ENCODE measurements at regions not wholly inside any gene's neighbourhood (a gene's known extent, or its start where the extent isn't known, plus 50 kb on each side); places are given as distances from the start of the nearest gene placed in this dataset.

DNA sequence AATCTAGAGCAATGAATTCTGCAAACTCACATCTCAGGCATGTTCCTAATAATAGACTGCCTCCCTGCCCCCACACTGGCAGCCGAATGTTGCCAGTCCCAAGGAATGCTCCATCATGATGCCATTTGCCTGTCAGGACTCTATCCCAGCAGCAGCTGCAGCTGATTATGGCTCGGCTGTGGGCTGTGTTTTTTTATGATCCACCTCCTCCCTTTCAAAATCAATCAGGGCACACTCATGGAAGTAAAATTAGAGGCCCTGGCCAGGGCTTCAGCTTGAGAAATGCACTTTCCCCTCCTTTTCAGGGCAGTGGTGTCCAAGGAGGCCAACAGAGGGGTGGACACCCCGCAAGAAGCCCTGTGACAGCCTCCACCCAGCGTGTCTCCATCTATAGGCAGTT is 176.7 kb upstream of the S1PR3 start:
- H3K4me3 ChIP-seq (ENCODE audit: low read depth in 1 of 5, low read length in 5 of 5) = no peak overlapping the region
- no peak overlapping the region for H3K9ac ChIP-seq (ENCODE audit: low read length in 5 of 5)
- no peaks in the 10 kb centered on the region for H3K9me3 ChIP-seq (ENCODE audit: control insufficient read depth in 5 of 5, low read length in 5 of 5)
- H3K27me3 ChIP-seq (ENCODE audit: control insufficient read depth in 5 of 5, insufficient read depth in 4 of 5, low read length in 5 of 5) = peaks cover 0 to 5% (median 2%) of the 10 kb centered on the region in 5 donors
- no peaks in the 10 kb centered on the region for H3K36me3 ChIP-seq (ENCODE audit: control insufficient read depth in 5 of 5, insufficient read depth in 5 of 5, low read length in 5 of 5)
- no peak overlapping the region for H3K27ac ChIP-seq (ENCODE audit: low read depth, low read length)
- H3K4me1 ChIP-seq (ENCODE audit: control insufficient read depth in 5 of 5, insufficient read depth in 5 of 5, low read length in 5 of 5) = peaks cover 4 to 19% (median 9%) of the 10 kb centered on the region in 5 donors

GRCh38 chr9:88816141-88816540 is 175.1 kb upstream of the S1PR3 start:
- H3K9me3 ChIP-seq (ENCODE audit: control insufficient read depth in 5 of 5, low read length in 5 of 5) = no peaks in the 10 kb centered on the region
- no peak overlapping the region for H3K4me3 ChIP-seq (ENCODE audit: low read depth in 1 of 5, low read length in 5 of 5)
- H3K36me3 ChIP-seq (ENCODE audit: control insufficient read depth in 5 of 5, insufficient read depth in 5 of 5, low read length in 5 of 5) = no peaks in the 10 kb centered on the region
- H3K27me3 ChIP-seq (ENCODE audit: control insufficient read depth in 5 of 5, insufficient read depth in 4 of 5, low read length in 5 of 5) = peaks cover 0 to 5% (median 0%) of the 10 kb centered on the region in 5 donors
- H3K9ac ChIP-seq (ENCODE audit: low read length in 5 of 5) = no peak overlapping the region
- peaks cover 4 to 19% (median 9%) of the 10 kb centered on the region in 5 donors for H3K4me1 ChIP-seq (ENCODE audit: control insufficient read depth in 5 of 5, insufficient read depth in 5 of 5, low read length in 5 of 5)
- H3K27ac ChIP-seq (ENCODE audit: low read depth, low read length) = no peak overlapping the region

GRCh38 chr9:88816591-88816990 is 174.7 kb upstream of the S1PR3 start:
- Histone ChIP-seq H3K9me3 (ENCODE audit: control insufficient read depth in 5 of 5, low read length in 5 of 5) (no peaks in the 10 kb centered on the region), H3K4me1 (ENCODE audit: control insufficient read depth in 5 of 5, insufficient read depth in 5 of 5, low read length in 5 of 5) (peaks cover 4 to 19% (median 9%) of the 10 kb centered on the region in 5 donors), H3K27me3 (ENCODE audit: control insufficient read depth in 5 of 5, insufficient read depth in 4 of 5, low read length in 5 of 5) (peaks cover 0 to 5% (median 0%) of the 10 kb centered on the region in 5 donors), H3K36me3 (ENCODE audit: control insufficient read depth in 5 of 5, insufficient read depth in 5 of 5, low read length in 5 of 5) (no peaks in the 10 kb centered on the region), H3K27ac (ENCODE audit: low read depth, low read length) (no peak overlapping the region), H3K4me3 (ENCODE audit: low read depth in 1 of 5, low read length in 5 of 5) (no peak overlapping the region), H3K9ac (ENCODE audit: low read length in 5 of 5) (no peak overlapping the region)

GRCh38 chr9:88817628-88818027 is 173.6 kb upstream of the S1PR3 start:
- no peaks in the 10 kb centered on the region for H3K36me3 ChIP-seq (ENCODE audit: control insufficient read depth in 5 of 5, insufficient read depth in 5 of 5, low read length in 5 of 5)
- H3K4me3 ChIP-seq (ENCODE audit: low read depth in 1 of 5, low read length in 5 of 5) = no peak overlapping the region
- H3K9me3 ChIP-seq (ENCODE audit: control insufficient read depth in 5 of 5, low read length in 5 of 5) = no peaks in the 10 kb centered on the region
- H3K27me3 ChIP-seq (ENCODE audit: control insufficient read depth in 5 of 5, insufficient read depth in 4 of 5, low read length in 5 of 5) = peaks cover 0 to 12% (median 0%) of the 10 kb centered on the region in 5 donors
- peaks cover 6 to 19% (median 9%) of the 10 kb centered on the region in 5 donors for H3K4me1 ChIP-seq (ENCODE audit: control insufficient read depth in 5 of 5, insufficient read depth in 5 of 5, low read length in 5 of 5)
- no peak overlapping the region for H3K27ac ChIP-seq (ENCODE audit: low read depth, low read length)
- no peak overlapping the region for H3K9ac ChIP-seq (ENCODE audit: low read length in 5 of 5)

DNA sequence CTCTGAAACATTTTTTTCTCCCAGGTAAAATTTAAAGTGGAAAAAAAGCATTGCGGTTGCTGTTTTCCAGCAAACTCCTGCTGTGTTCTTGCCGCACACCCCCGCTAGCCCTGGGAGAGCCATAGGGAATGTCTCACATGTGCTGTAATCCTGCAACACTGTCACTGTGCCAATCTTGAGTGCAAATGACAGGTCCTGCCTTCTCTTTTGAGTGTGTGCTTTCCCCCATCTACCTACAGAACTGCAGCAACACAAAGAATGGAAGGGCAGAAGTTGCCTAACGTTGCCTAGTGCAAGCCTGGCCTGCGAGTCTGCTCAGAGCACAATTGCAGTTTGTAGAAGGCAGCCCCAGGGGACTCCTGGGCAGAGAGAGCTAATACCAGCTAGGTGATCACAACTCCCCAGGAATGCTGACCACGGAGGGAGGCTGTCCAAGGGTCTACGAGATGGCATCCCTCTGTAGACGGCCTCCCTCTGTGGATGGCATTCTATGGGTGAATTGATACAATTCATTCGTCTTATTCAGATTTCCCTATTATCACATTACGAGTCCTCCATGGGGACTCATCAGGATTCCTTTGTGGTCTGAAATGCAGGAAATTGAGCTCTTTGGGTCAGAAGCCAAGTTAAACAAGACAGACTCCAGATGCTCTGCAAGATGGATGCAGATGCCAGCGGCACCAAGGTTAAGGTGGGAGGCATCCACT is 172.6 kb upstream of the S1PR3 start:
- H3K4me1 ChIP-seq (ENCODE audit: control insufficient read depth in 5 of 5, insufficient read depth in 5 of 5, low read length in 5 of 5) = peaks cover 6 to 19% (median 9%) of the 10 kb centered on the region in 5 donors

DNA sequence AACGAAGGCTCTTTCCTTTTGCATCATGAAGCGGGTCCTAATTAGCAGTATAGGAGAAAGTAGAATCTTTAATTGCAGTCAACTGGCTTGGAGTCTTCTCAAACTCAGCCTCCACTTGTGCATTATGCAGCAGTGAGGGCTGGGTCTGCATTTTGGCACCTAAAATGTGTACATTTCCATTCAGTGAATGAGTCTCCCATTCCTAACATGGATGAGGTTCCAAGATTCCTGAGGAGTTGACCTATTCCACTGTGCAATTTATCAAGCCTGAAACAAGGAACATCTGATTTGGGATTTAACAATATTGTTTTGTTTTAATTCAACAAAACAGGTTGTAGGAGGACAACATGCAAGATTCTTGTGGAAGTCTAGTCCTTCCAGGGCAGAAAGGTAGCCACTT is 171.8 kb upstream of the S1PR3 start:
- Histone ChIP-seq H3K27me3 (ENCODE audit: control insufficient read depth in 5 of 5, insufficient read depth in 4 of 5, low read length in 5 of 5) (peaks cover 0 to 12% (median 0%) of the 10 kb centered on the region in 5 donors), H3K4me3 (ENCODE audit: low read depth in 1 of 5, low read length in 5 of 5) (no peak overlapping the region), H3K9me3 (ENCODE audit: control insufficient read depth in 5 of 5, low read length in 5 of 5) (no peaks in the 10 kb centered on the region), H3K27ac (ENCODE audit: low read depth, low read length) (no peak overlapping the region), H3K9ac (ENCODE audit: low read length in 5 of 5) (no peak overlapping the region), H3K36me3 (ENCODE audit: control insufficient read depth in 5 of 5, insufficient read depth in 5 of 5, low read length in 5 of 5) (no peaks in the 10 kb centered on the region), H3K4me1 (ENCODE audit: control insufficient read depth in 5 of 5, insufficient read depth in 5 of 5, low read length in 5 of 5) (peaks cover 5 to 15% (median 6%) of the 10 kb centered on the region in 5 donors)

More for the DNA sequence above, 172.6 kb upstream of the S1PR3 start:
- peaks cover 0 to 12% (median 0%) of the 10 kb centered on the region in 5 donors for H3K27me3 ChIP-seq (ENCODE audit: control insufficient read depth in 5 of 5, insufficient read depth in 4 of 5, low read length in 5 of 5)
- H3K27ac ChIP-seq (ENCODE audit: low read depth, low read length) = no peak overlapping the region
- H3K36me3 ChIP-seq (ENCODE audit: control insufficient read depth in 5 of 5, insufficient read depth in 5 of 5, low read length in 5 of 5) = no peaks in the 10 kb centered on the region
- H3K4me3 ChIP-seq (ENCODE audit: low read depth in 1 of 5, low read length in 5 of 5) = no peak overlapping the region
- no peak overlapping the region for H3K9ac ChIP-seq (ENCODE audit: low read length in 5 of 5)
- H3K9me3 ChIP-seq (ENCODE audit: control insufficient read depth in 5 of 5, low read length in 5 of 5) = no peaks in the 10 kb centered on the region

DNA sequence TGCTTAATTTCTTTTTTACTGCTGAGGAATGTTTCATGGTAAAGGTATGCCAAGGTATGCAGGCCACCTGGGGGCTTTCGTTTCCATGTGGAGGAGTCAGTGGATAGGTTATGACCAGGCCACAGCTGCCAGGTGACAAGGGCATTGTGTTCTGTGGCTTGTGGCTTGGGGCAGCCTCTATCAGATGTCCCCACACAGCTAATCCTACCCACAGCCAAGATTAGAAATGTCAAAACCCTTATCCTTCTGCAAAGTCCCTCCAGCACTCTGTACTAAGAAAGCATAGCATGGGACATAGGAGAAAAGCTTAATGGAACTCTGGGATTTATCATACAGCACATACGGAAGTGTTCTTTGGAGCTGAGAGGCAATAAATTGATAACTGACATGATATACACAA is 171.2 kb upstream of the S1PR3 start:
- H3K4me3 ChIP-seq (ENCODE audit: low read depth in 1 of 5, low read length in 5 of 5) = no peak overlapping the region
- H3K27ac ChIP-seq (ENCODE audit: low read depth, low read length) = no peak overlapping the region
- no peaks in the 10 kb centered on the region for H3K36me3 ChIP-seq (ENCODE audit: control insufficient read depth in 5 of 5, insufficient read depth in 5 of 5, low read length in 5 of 5)
- H3K9me3 ChIP-seq (ENCODE audit: control insufficient read depth in 5 of 5, low read length in 5 of 5) = no peaks in the 10 kb centered on the region
- peaks cover 0 to 12% (median 0%) of the 10 kb centered on the region in 5 donors for H3K27me3 ChIP-seq (ENCODE audit: control insufficient read depth in 5 of 5, insufficient read depth in 4 of 5, low read length in 5 of 5)
- H3K4me1 ChIP-seq (ENCODE audit: control insufficient read depth in 5 of 5, insufficient read depth in 5 of 5, low read length in 5 of 5) = peaks cover 0 to 11% (median 3%) of the 10 kb centered on the region in 5 donors
- no peak overlapping the region for H3K9ac ChIP-seq (ENCODE audit: low read length in 5 of 5)

GRCh38 chr9:88821033-88821745 is 170.1 kb upstream of the S1PR3 start:
- peaks cover 0 to 2% (median 0%) of the 10 kb centered on the region in 5 donors for H3K9me3 ChIP-seq (ENCODE audit: control insufficient read depth in 5 of 5, low read length in 5 of 5)
- H3K9ac ChIP-seq (ENCODE audit: low read length in 5 of 5) = no peak overlapping the region
- no peaks in the 10 kb centered on the region for H3K36me3 ChIP-seq (ENCODE audit: control insufficient read depth in 5 of 5, insufficient read depth in 5 of 5, low read length in 5 of 5)
- H3K27me3 ChIP-seq (ENCODE audit: control insufficient read depth in 5 of 5, insufficient read depth in 4 of 5, low read length in 5 of 5) = peaks cover 0 to 12% (median 0%) of the 10 kb centered on the region in 5 donors
- no peak overlapping the region for H3K27ac ChIP-seq (ENCODE audit: low read depth, low read length)
- peaks cover 0 to 11% (median 3%) of the 10 kb centered on the region in 5 donors for H3K4me1 ChIP-seq (ENCODE audit: control insufficient read depth in 5 of 5, insufficient read depth in 5 of 5, low read length in 5 of 5)
- H3K4me3 ChIP-seq (ENCODE audit: low read depth in 1 of 5, low read length in 5 of 5) = no peak overlapping the region

DNA sequence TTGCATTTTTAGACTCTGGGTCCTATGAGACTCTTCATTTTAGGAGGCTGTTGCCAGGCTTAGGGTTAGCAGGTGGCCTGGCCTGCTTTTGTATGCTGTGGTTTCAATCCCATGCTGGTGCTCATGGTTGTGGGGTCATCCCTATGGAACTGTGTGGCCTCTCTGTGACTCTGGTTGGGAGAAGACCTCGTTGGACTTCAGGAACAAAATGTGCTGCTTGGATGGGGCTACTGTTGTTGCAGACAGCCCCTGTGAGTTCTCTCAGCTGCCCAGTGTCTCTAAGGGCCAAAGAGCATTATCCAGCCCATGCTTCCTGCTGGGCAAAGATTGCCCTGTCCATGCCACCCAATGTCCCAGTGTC is 169.5 kb upstream of the S1PR3 start:
- Histone ChIP-seq H3K27me3 (ENCODE audit: control insufficient read depth in 5 of 5, insufficient read depth in 4 of 5, low read length in 5 of 5) (peaks cover 0 to 8% (median 2%) of the 10 kb centered on the region in 5 donors), H3K27ac (ENCODE audit: low read depth, low read length) (no peak overlapping the region), H3K9ac (ENCODE audit: low read length in 5 of 5) (no peak overlapping the region), H3K4me1 (ENCODE audit: control insufficient read depth in 5 of 5, insufficient read depth in 5 of 5, low read length in 5 of 5) (peaks cover 0 to 11% (median 3%) of the 10 kb centered on the region in 5 donors), H3K36me3 (ENCODE audit: control insufficient read depth in 5 of 5, insufficient read depth in 5 of 5, low read length in 5 of 5) (no peaks in the 10 kb centered on the region), H3K9me3 (ENCODE audit: control insufficient read depth in 5 of 5, low read length in 5 of 5) (peaks cover 0 to 4% (median 0%) of the 10 kb centered on the region in 5 donors), H3K4me3 (ENCODE audit: low read depth in 1 of 5, low read length in 5 of 5) (no peak overlapping the region)

DNA sequence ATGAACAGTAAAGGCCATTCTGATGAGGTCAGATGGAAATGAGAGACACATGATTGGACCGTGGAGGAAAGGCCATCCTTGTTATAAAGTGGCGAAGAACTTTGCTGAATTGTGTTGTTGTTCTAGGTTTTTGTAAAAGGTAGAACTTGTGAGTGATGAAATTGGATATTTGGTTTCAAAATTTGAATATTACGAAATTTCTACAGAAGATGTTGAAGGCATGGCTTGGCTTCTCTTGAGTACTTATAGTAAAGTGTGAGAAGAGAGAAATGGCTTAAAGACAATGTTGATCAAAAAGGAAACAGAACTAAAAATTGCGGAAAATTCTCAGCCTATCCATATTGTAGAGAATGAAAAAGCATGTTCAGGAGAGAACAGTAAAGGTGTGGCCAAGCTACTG is 166.6 kb upstream of the S1PR3 start:
- H3K27me3 ChIP-seq (ENCODE audit: control insufficient read depth in 5 of 5, insufficient read depth in 4 of 5, low read length in 5 of 5) = peaks cover 0 to 14% (median 9%) of the 10 kb centered on the region in 5 donors
- no peak overlapping the region for H3K4me3 ChIP-seq (ENCODE audit: low read depth in 1 of 5, low read length in 5 of 5)
- no peaks in the 10 kb centered on the region for H3K36me3 ChIP-seq (ENCODE audit: control insufficient read depth in 5 of 5, insufficient read depth in 5 of 5, low read length in 5 of 5)
- peaks cover 0 to 11% (median 3%) of the 10 kb centered on the region in 5 donors for H3K4me1 ChIP-seq (ENCODE audit: control insufficient read depth in 5 of 5, insufficient read depth in 5 of 5, low read length in 5 of 5)
- no peak overlapping the region for H3K27ac ChIP-seq (ENCODE audit: low read depth, low read length)
- H3K9ac ChIP-seq (ENCODE audit: low read length in 5 of 5) = no peak overlapping the region
- H3K9me3 ChIP-seq (ENCODE audit: control insufficient read depth in 5 of 5, low read length in 5 of 5) = peaks cover 0 to 4% (median 0%) of the 10 kb centered on the region in 5 donors

Measured in subcutaneous abdominal adipose tissue (tissue), 5 donors.